DMS 273 (cell line): ENCODE measurements at regions not wholly inside any gene's neighbourhood (a gene's known extent, or its start where the extent isn't known, plus 50 kb on each side); places are given as distances from the start of the nearest gene placed in this dataset.
"Not testable (repeated sequence)": the region's sequence is repeated elsewhere in the genome, so short reads cannot be mapped to it uniquely, and the experiment has no call there.

Experiments used
- DNase-seq: peaks from one replicate; lab custom pipeline; 2025; ENCODE audit not compliant: unreplicated experiment; lab: John Stamatoyannopoulos, UW

- no peak for DNase-seq
These were observed 102.6 kb downstream of the PLG start for GRCh38 chr6:160804639-160805038.

GRCh38 chr6:160808263-160808662 is 106.2 kb downstream of the PLG start:
- no peak for DNase-seq

GRCh38 chr6:160810238-160810637 is 108.2 kb downstream of the PLG start:
- DNase-seq: no peak

- DNase-seq: no peak
These were observed 110.1 kb downstream of the PLG start for GRCh38 chr6:160812097-160812496.

GRCh38 chr6:160818934-160819333 is 116.9 kb downstream of the PLG start:
- no peak for DNase-seq

- not testable (repeated sequence) for DNase-seq
These were observed 118.6 kb downstream of the PLG start for GRCh38 chr6:160820661-160821060.

GRCh38 chr6:160831739-160832138 is 129.7 kb downstream of the PLG start:
- no peak for DNase-seq

GRCh38 chr6:160832422-160832821 is 130.4 kb downstream of the PLG start:
- DNase-seq: no peak

- no peak for DNase-seq
These were observed 135.1 kb downstream of the PLG start for GRCh38 chr6:160837146-160837545.

GRCh38 chr6:160851031-160851430 is 140.5 kb upstream of the MAP3K4 start:
- DNase-seq: no peak

GRCh38 chr6:160853946-160854345 is 137.6 kb upstream of the MAP3K4 start:
- no peak for DNase-seq

GRCh38 chr6:160858886-160859285 is 132.7 kb upstream of the MAP3K4 start:
- DNase-seq: no peak

- no peak for DNase-seq
These were observed 131.7 kb upstream of the MAP3K4 start for GRCh38 chr6:160859822-160860221.

- no peak for DNase-seq
These were observed 129.7 kb upstream of the MAP3K4 start for GRCh38 chr6:160861824-160862223.

- DNase-seq: no peak
These were observed 127.8 kb upstream of the MAP3K4 start for GRCh38 chr6:160863782-160864181.

GRCh38 chr6:160871320-160871719 is 120.2 kb upstream of the MAP3K4 start:
- no peak for DNase-seq

- peak; percentile 51 for DNase-seq
These were observed 110.3 kb upstream of the MAP3K4 start for GRCh38 chr6:160881148-160881808.

GRCh38 chr6:160882006-160882405 is 109.6 kb upstream of the MAP3K4 start:
- DNase-seq: no peak

GRCh38 chr6:160882791-160883279 is 108.7 kb upstream of the MAP3K4 start:
- peak; percentile 88 for DNase-seq

GRCh38 chr6:160883560-160883959 is 108.0 kb upstream of the MAP3K4 start:
- no peak for DNase-seq

- peak; percentile 24 for DNase-seq
These were observed 107.6 kb upstream of the MAP3K4 start for GRCh38 chr6:160883999-160884398.

- DNase-seq: not testable (repeated sequence)
These were observed 102.4 kb upstream of the MAP3K4 start for GRCh38 chr6:160889148-160889547.

GRCh38 chr6:160891690-160892089 is 99.9 kb upstream of the MAP3K4 start:
- DNase-seq: no peak
